A549 (cell line): ENCODE measurements at regions not wholly inside any gene's neighbourhood (a gene's known extent, or its start where the extent isn't known, plus 50 kb on each side); places are given as distances from the start of the nearest gene placed in this dataset.

Source experiments
- ATAC-seq, 2 experiments: fragments of 200-7000 bp in 1 of 2; fragments of >200 bp in 1 of 2; cut with Nextera tagmentation in 1 of 2; cut with Tn5 transposase in 1 of 2; 3 replicates each; pipeline versions ENCODE4 v1.8.0 to v1.9.1; 2018 to 2020; ENCODE audit warnings: mild to moderate bottlenecking in 1 of 2, moderate library complexity in 1 of 2
- CTCF ChIA-PET: fragments of 300-600 bp; sonication (Branson Sonifier 250); formaldehyde crosslinking; extraction: SDS; loops from one replicate; lab custom pipeline; 2021; ENCODE audit warnings: antibody characterized with exemption, inconsistent platforms; lab: Yijun Ruan, JAX
- POLR2A ChIA-PET: fragments of 350-600 bp; formaldehyde crosslinking; extraction: SDS; loops from one replicate; lab custom pipeline; 2021; ENCODE audit warnings: antibody characterized with exemption, inconsistent platforms; lab: Yijun Ruan, JAX
- DNase-seq, 2 experiments: peaks; one replicate each; pipeline versions ENCODE4 v3.0.0 to v3.0.0-alpha.2; 2011 to 2016; ENCODE audit warnings: low read depth in 1 of 2, low spot score in 1 of 2
- FAIRE-seq: peaks from 2 replicates; lab custom pipeline; 2011; peaks lifted over from hg19 to GRCh38; lab: Jason Lieb, UNC
- H3K27ac ChIP-seq, 2 experiments: fragments of >200 bp; sonication (Bioruptor Twin); formaldehyde crosslinking; 3 replicates each; pipeline ENCODE4 v1.5.1; 2016 to 2017
- H3K4me1 ChIP-seq: fragments of >200 bp; sonication (Bioruptor Twin); formaldehyde crosslinking; 3 replicates; pipeline ENCODE4 v1.6.1; 2016
- H3K4me2 ChIP-seq: fragments of >200 bp; sonication (Bioruptor Twin); formaldehyde crosslinking; 3 replicates; pipeline ENCODE4 v1.6.1; 2016
- H3K4me3 ChIP-seq: fragments of >200 bp; sonication (Bioruptor Twin); formaldehyde crosslinking; 3 replicates; pipeline ENCODE4 v1.5.1; 2016
- H3K9me3 ChIP-seq: fragments of >200 bp; sonication (Bioruptor Twin); formaldehyde crosslinking; 3 replicates; pipeline ENCODE4 v1.6.1; 2016
- ATOH8 ChIP-seq: fragments of 250-450 bp; sonication (Bioruptor Pico); IDR thresholded peaks from 2 replicates; pipeline ENCODE4 v1.5.0; 2020; ENCODE audit warnings: low read depth, mild to moderate bottlenecking, moderate library complexity
- CEBPB ChIP-seq, 2 experiments: fragments of >200 bp in 1 of 2; sonication (Bioruptor Twin) in 1 of 2; formaldehyde crosslinking in 1 of 2; IDR thresholded peaks; 2 replicates each; pipeline ENCODE4 v1.6.1; 2012 to 2016
- CHD2 ChIP-seq: fragments of 150-350 bp; IDR thresholded peaks from 2 replicates; pipeline ENCODE4 v1.6.1; 2014; ENCODE audit warnings: low read length; ENCODE audit not compliant: partially characterized antibody
- E2F6 ChIP-seq: IDR thresholded peaks from 2 replicates; pipeline ENCODE4 v1.6.1; 2012; ENCODE audit warnings: low read depth, borderline replicate concordance
- EHMT2 ChIP-seq: fragments of 200-600 bp; sonication (generic); IDR thresholded peaks from 2 replicates; pipeline ENCODE4 v1.6.1; 2016; ENCODE audit warnings: antibody characterized with exemption, low read depth, mild to moderate bottlenecking, moderate library complexity
- ELK1 ChIP-seq: fragments of 150-350 bp; IDR thresholded peaks from 2 replicates; pipeline ENCODE4 v1.6.1; 2014; ENCODE audit warnings: low read depth, mild to moderate bottlenecking, low read length
- EP300 ChIP-seq, 2 experiments: fragments of >200 bp; sonication (Bioruptor Twin); formaldehyde crosslinking; IDR thresholded peaks; 2 replicates in 1 of 2; 3 replicates in 1 of 2; pipeline ENCODE4 v1.6.1; 2016 to 2017
- FOXS1 ChIP-seq: fragments of 250-450 bp; sonication (Bioruptor Pico); IDR thresholded peaks from 2 replicates; pipeline ENCODE4 v1.5.0; 2020; ENCODE audit warnings: mild to moderate bottlenecking, moderate library complexity
- GATA3 ChIP-seq: IDR thresholded peaks from 2 replicates; pipeline ENCODE4 v1.6.1; 2012; ENCODE audit warnings: borderline replicate concordance
- HES2 ChIP-seq: fragments of >200 bp; sonication (Bioruptor Twin); formaldehyde crosslinking; IDR thresholded peaks from 2 replicates; pipeline ENCODE4 v1.6.1; 2016
- HOXA7 ChIP-seq: fragments of 250-450 bp; sonication (Bioruptor Pico); IDR thresholded peaks from 2 replicates; pipeline ENCODE4 v1.5.0; 2020; ENCODE audit warnings: mild to moderate bottlenecking, moderate library complexity
- HOXB13 ChIP-seq: fragments of 250-450 bp; sonication (Bioruptor Pico); IDR thresholded peaks from 2 replicates; pipeline ENCODE4 v1.5.0; 2020; ENCODE audit warnings: low read depth, mild to moderate bottlenecking, moderate library complexity
- JUNB ChIP-seq: fragments of >200 bp; sonication (Bioruptor Twin); formaldehyde crosslinking; IDR thresholded peaks from 2 replicates; pipeline ENCODE4 v1.6.1; 2016
- MYC ChIP-seq: IDR thresholded peaks from 2 replicates; pipeline ENCODE4 v1.6.1; 2012; ENCODE audit warnings: mild to moderate bottlenecking, inconsistent platforms, low read length, improper control_type of control experiment, borderline replicate concordance
- NFE2L2 ChIP-seq: fragments of 150-350 bp; conservative IDR thresholded peaks from 2 replicates; pipeline ENCODE4 v1.6.1; 2014; ENCODE audit warnings: low read length
- NPAS2 ChIP-seq: fragments of 250-450 bp; sonication (Bioruptor Pico); IDR thresholded peaks from 2 replicates; pipeline ENCODE4 v1.8.0; 2022; ENCODE audit warnings: mild to moderate bottlenecking, moderate library complexity, borderline replicate concordance
- RAD21 ChIP-seq, 2 experiments: fragments of >200 bp in 1 of 2; sonication (Bioruptor Twin) in 1 of 2; formaldehyde crosslinking in 1 of 2; IDR thresholded peaks in 1 of 2; conservative IDR thresholded peaks in 1 of 2; 2 replicates in 1 of 2; 3 replicates in 1 of 2; pipeline ENCODE4 v1.6.1; 2012 to 2018; ENCODE audit warnings: inconsistent platforms in 1 of 2
- RARB ChIP-seq: fragments of 250-450 bp; sonication (Bioruptor Pico); IDR thresholded peaks from 2 replicates; pipeline ENCODE4 v1.8.0; 2021; ENCODE audit warnings: mild to moderate bottlenecking, moderate library complexity
- RCOR1 ChIP-seq: fragments of 150-350 bp; IDR thresholded peaks from 2 replicates; pipeline ENCODE4 v1.6.1; 2014; ENCODE audit warnings: antibody characterized with exemption, low read length, low read depth
- REST ChIP-seq: fragments of 200-600 bp; sonication (generic); IDR thresholded peaks from 2 replicates; pipeline ENCODE4 v1.6.1; 2016; ENCODE audit warnings: antibody characterized with exemption, mild to moderate bottlenecking, moderate library complexity
- RFX5 ChIP-seq: fragments of 450-650 bp; IDR thresholded peaks from 2 replicates; pipeline ENCODE4 v1.7.1; 2014; ENCODE audit warnings: antibody characterized with exemption, mild to moderate bottlenecking, moderate library complexity
- SMC3 ChIP-seq: fragments of >200 bp; sonication (Bioruptor Twin); formaldehyde crosslinking; IDR thresholded peaks from 3 replicates; pipeline ENCODE4 v1.6.1; 2018; ENCODE audit warnings: inconsistent platforms
- TFCP2L1 ChIP-seq: fragments of 250-450 bp; sonication (Bioruptor Pico); IDR thresholded peaks from 2 replicates; pipeline ENCODE4 v1.5.0; 2021; ENCODE audit warnings: mild to moderate bottlenecking
- TP53 ChIP-seq: fragments of 250-450 bp; sonication (Bioruptor Pico); IDR thresholded peaks from 2 replicates; pipeline ENCODE4 v1.5.0; 2021; ENCODE audit warnings: mild to moderate bottlenecking, moderate library complexity
- ZNF302 ChIP-seq: fragments of 250-450 bp; sonication (Bioruptor Pico); IDR thresholded peaks from 2 replicates; pipeline ENCODE4 v1.9.0; 2021; ENCODE audit warnings: inconsistent platforms, mild to moderate bottlenecking, moderate library complexity
- WGBS: methylation state at CpG from one replicate; pipeline ENCODE4 v1.1.6; 2017; ENCODE audit errors: missing lambda C conversion rate; 5-methylcytosine and 5-hydroxymethylcytosine counted together

- DNase-seq (no peak), ATAC-seq (no peak), FAIRE-seq (no peak)
- no peaks in the 10 kb centered on the region for H3K9me3 ChIP-seq
- no peak for TF ChIP-seq RARB (CRISPR knock-in tag)
- H3K4me1 ChIP-seq = no peaks in the 10 kb centered on the region
- no peak overlapping the region for H3K4me3 ChIP-seq
- H3K27ac ChIP-seq = no peak overlapping the region
- ChIA-PET POLR2A (no interaction called here), CTCF (no interaction called here)
- 21% methylated on average over 6 of the region's 6 CpGs for WGBS
- H3K4me2 ChIP-seq = no peak overlapping the region
Observed at GRCh38 chr16:79320956-79321355, 279.6 kb downstream of the MAF start.

GRCh38 chr16:79318143-79318899 lies 282.2 kb downstream of the MAF start:
- WGBS = 55% methylated on average over 4 of the region's 4 CpGs
- ChIA-PET POLR2A (no interaction called here), CTCF (no interaction called here)
- TF ChIP-seq ELK1 (no peak), TFCP2L1 (CRISPR knock-in tag) (no peak), MYC (no peak), JUNB (no peak), HES2 (no peak), GATA3 (no peak), NPAS2 (CRISPR knock-in tag) (no peak), RFX5 (no peak), REST (no peak)
- no peak for ATAC-seq
- no peak for FAIRE-seq
- no peak for DNase-seq
- no peaks in the 10 kb centered on the region for H3K9me3 ChIP-seq
- H3K27ac ChIP-seq = no peak overlapping the region
- H3K4me3 ChIP-seq = no peak overlapping the region
- H3K4me2 ChIP-seq = no peak overlapping the region
- H3K4me1 ChIP-seq = no peaks in the 10 kb centered on the region

- Histone ChIP-seq H3K4me2 (no peak overlapping the region), H3K4me1 (no peaks in the 10 kb centered on the region), H3K27ac (no peak overlapping the region), H3K4me3 (no peak overlapping the region), H3K9me3 (no peaks in the 10 kb centered on the region)
- no peak for DNase-seq
- ChIA-PET POLR2A (no interaction called here), CTCF (no interaction called here)
- ATAC-seq = no peak
- no peak for FAIRE-seq
- WGBS = 17% methylated on average over 2 of the region's 2 CpGs
- TF ChIP-seq EHMT2 = no peak
- no peak for TF ChIP-seq RAD21 (conservative IDR thresholded peaks at IDR 0.05 in 1 of 2, IDR thresholded peaks at IDR 0.05 in 1 of 2)
- TF ChIP-seq NFE2L2 = no peak
- no peak for TF ChIP-seq FOXS1 (CRISPR knock-in tag)
- TF ChIP-seq, all 56 proteins: peak for 0
Observed at GRCh38 chr16:79317521-79317920, 283.0 kb downstream of the MAF start.

- no peak for FAIRE-seq
- POLR2A ChIA-PET = no interaction called here
- TF ChIP-seq HOXB13 (CRISPR knock-in tag) = no peak
- no peak for TF ChIP-seq HOXA7 (CRISPR knock-in tag)
- no peak for TF ChIP-seq ATOH8 (CRISPR knock-in tag)
- TF ChIP-seq E2F6 = no peak
- no peak for TF ChIP-seq CHD2
- no peak for TF ChIP-seq GATA3
- no peak for TF ChIP-seq ZNF302 (CRISPR knock-in tag)
- TF ChIP-seq RCOR1 = no peak
- TF ChIP-seq TP53 (CRISPR knock-in tag) = no peak
- no peak for TF ChIP-seq SMC3
- no peak for TF ChIP-seq FOXS1 (CRISPR knock-in tag)
- TF ChIP-seq EP300 (IDR thresholded peaks at IDR 0.05) = no peak
- TF ChIP-seq CEBPB (IDR thresholded peaks at IDR 0.05) = no peak
Observed at GRCh38 chr16:79317026-79317425, 283.5 kb downstream of the MAF start.

More at GRCh38 chr16:79317026-79317425, 283.5 kb downstream of the MAF start:
- ATAC-seq (no peak), DNase-seq (no peak)
- Histone ChIP-seq H3K4me1 (no peaks in the 10 kb centered on the region), H3K27ac (no peak overlapping the region), H3K4me3 (no peak overlapping the region), H3K9me3 (no peaks in the 10 kb centered on the region), H3K4me2 (no peak overlapping the region)
- CTCF ChIA-PET = no interaction called here
